ENCODE measurements at regions not wholly inside any gene's neighbourhood (a gene's known extent, or its start where the extent isn't known, plus 50 kb on each side); places are given as distances from the start of the nearest gene placed in this dataset.

DNA sequence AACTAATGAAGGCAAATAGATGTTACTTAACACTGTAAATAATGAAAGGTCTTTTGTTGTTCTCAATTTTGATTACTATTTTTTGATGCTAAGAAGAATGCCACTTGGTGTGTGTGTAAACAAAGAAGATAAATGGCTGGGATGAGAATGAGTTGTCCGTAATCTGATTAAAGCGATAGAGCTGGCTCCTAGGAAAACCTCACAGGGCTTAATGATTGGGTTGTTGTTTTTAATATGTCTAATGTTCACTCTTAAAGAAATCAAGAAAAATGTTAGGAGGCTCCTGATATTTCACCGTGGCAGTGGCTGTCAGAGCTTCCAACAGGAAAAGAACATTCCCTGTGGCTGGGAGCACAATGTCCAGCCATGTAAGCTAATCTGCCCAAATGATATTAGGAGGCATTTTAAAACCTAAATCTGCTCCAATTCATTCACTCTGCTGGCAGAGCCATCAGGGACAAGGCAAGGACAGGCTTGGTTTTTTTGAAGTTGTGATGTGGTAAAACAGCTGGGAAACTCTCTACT lies 243.9 kb downstream of the SNX10 start:
- Histone ChIP-seq H3K79me2 (ENCODE audit: low read length) (no peaks in the 10 kb centered on the region), H3K9me3 (ENCODE audit: low read length) (no peaks in the 10 kb centered on the region), H3K9me2 (replicated peaks; ENCODE audit: low read length) (no peaks in the 10 kb centered on the region), H3K9ac (ENCODE audit: low read length) (no peak overlapping the region), H3K4me1 (ENCODE audit: insufficient read depth, low read length) (no peaks in the 10 kb centered on the region), H3K4me2 (ENCODE audit: low read length) (no peak overlapping the region), H4K20me1 (ENCODE audit: low read length) (no peaks in the 10 kb centered on the region), H3F3A (ENCODE audit: low read length, unreplicated experiment) (no peaks in the 10 kb centered on the region), H3K27ac (ENCODE audit: low read length) (no peak overlapping the region), H3K36me3 (ENCODE audit: low read depth, low read length) (no peaks in the 10 kb centered on the region), H2AFZ (ENCODE audit: low read length) (peak overlapping the region; percentile 46; the same call in 1 of the 2 replicates), H3K27me3 (ENCODE audit: low read length) (no peaks in the 10 kb centered on the region), H3K4me3 (ENCODE audit: low read length) (no peak overlapping the region)
- intact Hi-C loops (cut with micrococcal nuclease): no loop called here
- ChIA-PET CTCF (no interaction called here), POLR2A (ENCODE audit: unreplicated experiment) (no interaction called here)
- ATAC-seq (no peak), DNase-seq (no peak)
- BruUV-seq (replicated peaks): no TSS peak
- TF ChIP-seq, protein P1, sequence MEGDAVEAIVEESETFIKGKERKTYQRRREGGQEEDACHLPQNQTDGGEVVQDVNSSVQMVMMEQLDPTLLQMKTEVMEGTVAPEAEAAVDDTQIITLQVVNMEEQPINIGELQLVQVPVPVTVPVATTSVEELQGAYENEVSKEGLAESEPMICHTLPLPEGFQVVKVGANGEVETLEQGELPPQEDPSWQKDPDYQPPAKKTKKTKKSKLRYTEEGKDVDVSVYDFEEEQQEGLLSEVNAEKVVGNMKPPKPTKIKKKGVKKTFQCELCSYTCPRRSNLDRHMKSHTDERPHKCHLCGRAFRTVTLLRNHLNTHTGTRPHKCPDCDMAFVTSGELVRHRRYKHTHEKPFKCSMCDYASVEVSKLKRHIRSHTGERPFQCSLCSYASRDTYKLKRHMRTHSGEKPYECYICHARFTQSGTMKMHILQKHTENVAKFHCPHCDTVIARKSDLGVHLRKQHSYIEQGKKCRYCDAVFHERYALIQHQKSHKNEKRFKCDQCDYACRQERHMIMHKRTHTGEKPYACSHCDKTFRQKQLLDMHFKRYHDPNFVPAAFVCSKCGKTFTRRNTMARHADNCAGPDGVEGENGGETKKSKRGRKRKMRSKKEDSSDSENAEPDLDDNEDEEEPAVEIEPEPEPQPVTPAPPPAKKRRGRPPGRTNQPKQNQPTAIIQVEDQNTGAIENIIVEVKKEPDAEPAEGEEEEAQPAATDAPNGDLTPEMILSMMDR (conservative IDR thresholded peaks at IDR 0.05; ENCODE audit: low read depth, low read length): no peak
- no peak for TF ChIP-seq EZH2 (IDR thresholded peaks at IDR 0.05; ENCODE audit: low read length, unreplicated experiment)
- no peak for TF ChIP-seq EZH2phosphoT487 (IDR thresholded peaks at IDR 0.05; ENCODE audit: borderline replicate concordance, low read length)

DNA sequence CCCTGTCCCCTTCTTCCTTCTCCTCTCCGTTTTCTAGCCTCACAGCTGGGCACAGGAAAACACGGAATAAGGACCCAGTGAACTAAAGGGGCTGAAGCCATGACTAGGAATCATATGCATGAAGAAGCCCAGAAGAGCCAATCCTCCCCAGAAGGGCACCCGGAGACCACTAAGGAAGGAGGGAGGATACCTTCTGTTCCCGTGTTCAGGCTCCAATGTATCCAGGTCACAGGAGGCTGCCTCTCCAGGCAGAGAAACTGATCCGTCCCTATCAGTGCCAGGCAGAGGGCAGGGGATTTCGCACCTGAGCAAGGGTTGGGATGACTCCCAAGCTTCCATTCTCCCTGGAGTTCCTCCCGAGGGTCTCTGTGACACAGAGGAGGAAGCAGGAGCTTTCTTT lies 246.6 kb downstream of the SNX10 start:
- Histone ChIP-seq H3K4me3 (ENCODE audit: low read length) (no peak overlapping the region), H3K27me3 (ENCODE audit: low read length) (no peaks in the 10 kb centered on the region), H3K79me2 (ENCODE audit: low read length) (no peaks in the 10 kb centered on the region), H3K4me2 (ENCODE audit: low read length) (no peak overlapping the region), H3K27ac (ENCODE audit: low read length) (no peak overlapping the region), H3K9me2 (replicated peaks; ENCODE audit: low read length) (no peaks in the 10 kb centered on the region), H3K36me3 (ENCODE audit: low read depth, low read length) (no peaks in the 10 kb centered on the region), H4K20me1 (ENCODE audit: low read length) (no peaks in the 10 kb centered on the region), H3F3A (ENCODE audit: low read length, unreplicated experiment) (no peaks in the 10 kb centered on the region), H2AFZ (ENCODE audit: low read length) (0 out of 2 replicates have a peak overlapping the region, but pooled peaks have one; percentile 7), H3K4me1 (ENCODE audit: insufficient read depth, low read length) (no peaks in the 10 kb centered on the region), H3K9ac (ENCODE audit: low read length) (no peak overlapping the region), H3K9me3 (ENCODE audit: low read length) (no peaks in the 10 kb centered on the region)
- POLR2A ChIA-PET (ENCODE audit: unreplicated experiment): no interaction called here
- intact Hi-C loops (cut with micrococcal nuclease): no loop called here
- DNase-seq (no peak), ATAC-seq (no peak)
- CTCF ChIA-PET: no interaction called here
- no TSS peak for BruUV-seq (replicated peaks)
- no peak for TF ChIP-seq EZH2phosphoT487 (IDR thresholded peaks at IDR 0.05; ENCODE audit: borderline replicate concordance, low read length)
- TF ChIP-seq, protein P1 (conservative IDR thresholded peaks at IDR 0.05; ENCODE audit: low read depth, low read length): no peak
- no peak for TF ChIP-seq EZH2 (IDR thresholded peaks at IDR 0.05; ENCODE audit: low read length, unreplicated experiment)

DNA sequence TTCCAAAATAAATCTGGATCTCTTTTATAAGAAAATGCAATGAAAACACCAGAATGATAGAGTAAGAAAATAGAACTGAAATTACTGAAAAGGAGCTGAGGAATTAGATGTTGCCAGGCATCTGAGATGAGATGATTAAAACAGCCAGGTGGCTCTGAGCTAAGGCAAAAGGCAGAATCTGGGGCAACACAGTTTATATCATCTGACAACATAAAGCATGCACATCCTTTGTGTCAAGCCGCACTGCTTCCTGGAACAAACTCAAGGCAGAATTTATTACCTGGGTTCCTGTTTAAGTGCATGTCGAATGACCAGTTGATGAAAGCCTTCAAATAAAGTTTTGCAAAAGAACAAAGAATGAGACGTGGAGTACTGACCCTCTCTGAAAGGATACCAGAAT lies 247.0 kb downstream of the SNX10 start:
- Histone ChIP-seq H3K4me2 (ENCODE audit: low read length) (no peak overlapping the region), H3K9me3 (ENCODE audit: low read length) (no peaks in the 10 kb centered on the region), H3K79me2 (ENCODE audit: low read length) (no peaks in the 10 kb centered on the region), H3K27me3 (ENCODE audit: low read length) (no peaks in the 10 kb centered on the region), H3K4me1 (ENCODE audit: insufficient read depth, low read length) (no peaks in the 10 kb centered on the region), H3K27ac (ENCODE audit: low read length) (no peak overlapping the region), H3K9me2 (replicated peaks; ENCODE audit: low read length) (no peaks in the 10 kb centered on the region), H3K4me3 (ENCODE audit: low read length) (no peak overlapping the region), H4K20me1 (ENCODE audit: low read length) (no peaks in the 10 kb centered on the region), H3F3A (ENCODE audit: low read length, unreplicated experiment) (no peaks in the 10 kb centered on the region), H2AFZ (ENCODE audit: low read length) (0 out of 2 replicates have a peak overlapping the region, but pooled peaks have one; percentile 7), H3K36me3 (ENCODE audit: low read depth, low read length) (no peaks in the 10 kb centered on the region), H3K9ac (ENCODE audit: low read length) (no peak overlapping the region)
- BruUV-seq (replicated peaks): no TSS peak
- POLR2A ChIA-PET (ENCODE audit: unreplicated experiment): no interaction called here
- TF ChIP-seq, protein P1 (conservative IDR thresholded peaks at IDR 0.05; ENCODE audit: low read depth, low read length): no peak
- TF ChIP-seq EZH2phosphoT487 (IDR thresholded peaks at IDR 0.05; ENCODE audit: borderline replicate concordance, low read length) (no peak), EZH2 (IDR thresholded peaks at IDR 0.05; ENCODE audit: low read length, unreplicated experiment) (no peak)
- ATAC-seq (no peak), DNase-seq (no peak)
- CTCF ChIA-PET: no interaction called here
- intact Hi-C loops (cut with micrococcal nuclease): no loop called here

All from PC-3 (cell line).